GM21717 (cell line): ENCODE measurements at regions not wholly inside any gene's neighbourhood (a gene's known extent, or its start where the extent isn't known, plus 50 kb on each side); places are given as distances from the start of the nearest gene placed in this dataset.
"Not testable (repeated sequence)": the region's sequence is repeated elsewhere in the genome, so short reads cannot be mapped to it uniquely, and the experiment has no call there.

Experiments
- ATAC-seq: cut with Tn5 transposase; IDR thresholded peaks from one replicate; pipeline ENCODE4 v1.9.1; 2021; ENCODE audit warnings: mild to moderate bottlenecking, moderate library complexity; ENCODE audit not compliant: unreplicated experiment

DNA sequence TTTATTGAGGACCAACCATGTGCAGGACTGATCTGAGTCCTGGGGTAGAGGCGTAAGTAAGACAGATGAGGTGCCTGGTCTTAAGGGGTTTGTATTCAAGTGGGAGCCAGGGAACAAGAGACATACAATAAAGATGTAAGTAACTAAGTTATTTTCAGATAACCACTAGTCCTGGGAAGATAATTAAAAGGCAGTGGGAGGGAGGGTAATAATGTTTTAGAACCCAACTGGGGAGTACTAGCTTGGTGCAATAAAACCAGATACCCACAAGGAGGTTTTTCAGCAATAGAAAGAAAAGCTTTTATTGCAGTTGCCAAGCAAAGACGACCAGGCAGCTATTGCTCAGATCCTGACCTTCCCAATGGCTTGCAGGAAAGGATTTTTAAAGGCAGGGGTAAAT lies 893.7 kb downstream of the UQCRFS1 start:
- ATAC-seq: no peak

DNA sequence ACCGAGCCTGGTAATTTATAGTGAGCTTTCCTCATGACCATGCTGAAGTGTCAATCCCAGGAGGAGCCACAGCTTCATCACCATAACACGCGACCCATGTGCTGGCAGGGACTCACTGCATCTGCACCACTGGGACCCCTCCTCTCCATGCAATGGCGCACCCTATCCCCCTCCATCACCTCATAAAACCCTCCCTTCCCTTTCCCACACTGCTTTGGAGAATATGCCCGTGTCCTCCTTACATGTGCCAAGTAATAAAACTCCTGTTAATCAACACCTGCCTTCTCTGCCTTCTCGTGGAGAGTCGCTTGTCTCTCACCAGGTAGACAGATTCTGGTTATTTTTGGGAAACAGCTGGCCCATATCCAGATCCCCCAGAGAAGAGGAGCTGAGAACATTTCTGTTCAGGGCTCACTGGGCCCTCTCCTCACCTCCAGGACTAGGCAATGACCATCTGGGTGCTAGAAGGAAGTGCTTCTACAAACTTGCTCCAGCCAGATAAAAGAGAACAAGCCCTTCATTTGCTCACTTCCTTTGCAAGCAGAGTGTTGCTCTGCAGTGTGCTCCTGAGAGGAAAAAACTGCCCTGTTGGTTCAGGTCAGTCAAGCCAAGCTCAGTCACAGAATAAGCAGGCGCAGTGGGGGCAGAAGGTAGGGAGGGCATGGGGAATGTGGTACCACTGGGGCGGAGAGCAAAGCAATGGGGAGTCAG lies 894.3 kb downstream of the UQCRFS1 start:
- no peak for ATAC-seq

DNA sequence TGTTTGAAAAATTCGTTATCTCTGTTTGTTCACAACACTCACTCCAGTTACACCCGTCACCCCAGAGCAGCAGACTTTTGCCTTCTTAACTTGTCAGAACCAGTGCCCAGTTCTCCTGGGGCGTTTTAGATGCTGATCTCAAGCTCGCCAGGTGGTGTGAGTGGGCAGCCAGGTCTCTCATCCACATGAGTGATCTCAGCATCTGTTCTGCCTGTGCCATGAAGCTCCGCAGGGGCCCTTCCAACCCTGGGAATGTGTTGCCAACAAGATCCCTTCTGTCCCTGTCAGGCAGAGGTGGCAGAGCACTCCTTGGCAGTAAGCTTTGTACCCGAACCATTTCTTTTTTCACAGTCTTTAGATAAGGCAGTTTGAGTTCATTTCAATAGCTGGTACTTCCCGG lies 896.5 kb downstream of the UQCRFS1 start:
- no peak for ATAC-seq

DNA sequence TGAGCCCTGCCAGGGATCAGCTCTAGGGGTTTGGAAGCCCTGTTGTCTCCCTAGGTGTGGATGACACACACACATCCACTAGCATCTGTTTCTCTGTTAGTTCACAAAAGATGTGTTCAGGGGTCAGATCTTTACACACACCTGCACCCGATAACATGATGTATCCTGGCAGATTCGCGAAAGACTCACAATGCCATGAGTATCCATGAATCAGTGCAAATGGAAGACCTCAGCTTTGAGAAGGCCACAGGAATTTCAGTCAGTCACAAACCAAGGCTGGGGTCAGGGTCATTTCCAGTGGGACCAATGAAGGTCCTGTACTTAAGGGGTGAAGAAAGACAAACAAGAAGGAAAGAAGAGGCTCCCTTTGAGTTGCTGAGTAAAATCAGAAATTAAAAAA lies 898.2 kb downstream of the UQCRFS1 start:
- ATAC-seq: no peak

DNA sequence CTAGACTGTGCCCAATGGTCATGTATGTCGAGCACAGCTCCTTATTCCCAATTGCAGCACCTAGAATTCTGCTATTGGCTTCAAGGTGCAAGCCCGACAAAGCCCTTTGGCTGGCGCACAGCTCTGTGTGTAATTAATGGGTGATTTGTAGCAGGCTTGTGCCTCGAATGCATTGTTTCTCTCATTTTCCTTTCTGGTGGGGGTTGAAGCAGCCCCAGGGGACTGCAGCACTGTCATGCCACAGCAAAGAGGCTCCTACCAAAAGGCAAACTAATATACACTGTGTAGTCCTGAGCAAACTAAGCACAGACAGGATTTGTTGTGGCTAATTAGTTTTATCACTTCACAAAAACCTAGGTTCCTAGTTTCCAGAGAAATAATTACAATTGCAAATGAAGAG lies 898.7 kb downstream of the UQCRFS1 start:
- ATAC-seq: no peak

DNA sequence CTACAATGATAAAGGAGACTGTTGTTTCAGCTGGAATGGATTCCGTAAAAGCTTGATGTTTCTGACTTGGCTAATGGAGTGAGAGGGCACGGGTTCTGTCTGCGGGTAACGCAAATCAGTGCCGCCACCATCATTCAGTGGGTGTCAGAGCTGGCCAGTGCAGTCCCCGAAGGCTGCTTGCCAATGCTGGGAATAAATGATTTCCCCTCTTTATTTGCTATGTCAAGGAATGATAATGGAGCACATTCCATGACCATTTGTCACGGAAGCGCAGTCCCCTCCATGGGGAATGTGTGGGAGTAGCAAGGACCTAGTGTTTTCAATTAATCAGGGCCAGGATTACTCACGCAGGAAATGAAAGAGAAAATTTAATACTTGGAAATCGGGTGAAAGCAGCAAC lies 899.3 kb downstream of the UQCRFS1 start:
- ATAC-seq: no peak

DNA sequence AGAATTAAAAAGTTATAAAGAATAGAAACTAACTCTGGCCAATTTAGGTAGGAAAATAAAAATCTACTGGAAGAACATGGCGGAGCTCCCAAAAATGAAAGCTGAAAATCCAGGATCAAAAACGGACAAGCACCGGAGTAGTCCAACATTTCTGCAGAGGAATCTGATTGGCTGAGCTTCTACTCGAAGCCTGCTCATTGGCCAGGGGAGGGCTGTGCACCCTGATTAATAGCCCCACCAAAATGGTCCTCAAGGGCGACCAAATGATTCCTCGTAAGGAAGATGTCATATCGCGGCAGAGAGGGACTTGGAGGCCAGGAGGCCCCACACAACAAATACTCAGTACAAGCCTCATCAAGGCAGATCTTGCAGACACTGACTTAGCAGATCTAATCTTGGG lies 900.7 kb downstream of the UQCRFS1 start:
- ATAC-seq: no peak

DNA sequence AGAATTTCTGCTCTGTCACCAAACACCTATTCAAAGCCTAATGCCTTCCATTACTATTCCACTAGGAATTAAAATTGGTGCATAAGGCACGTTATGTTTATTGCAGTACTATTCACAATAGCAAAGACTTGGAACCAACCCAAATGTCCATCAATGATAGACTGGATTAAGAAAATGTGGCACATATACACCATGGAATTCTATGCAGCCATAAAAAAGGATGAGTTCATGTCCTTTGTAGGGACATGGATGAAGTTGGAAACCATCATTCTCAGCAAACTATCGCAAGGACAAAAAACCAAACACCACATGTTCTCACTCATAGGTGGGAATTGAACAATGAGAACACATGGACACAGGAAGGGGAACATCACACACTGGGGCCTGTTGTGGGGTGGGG lies 902.1 kb downstream of the UQCRFS1 start:
- ATAC-seq: not testable (repeated sequence)

DNA sequence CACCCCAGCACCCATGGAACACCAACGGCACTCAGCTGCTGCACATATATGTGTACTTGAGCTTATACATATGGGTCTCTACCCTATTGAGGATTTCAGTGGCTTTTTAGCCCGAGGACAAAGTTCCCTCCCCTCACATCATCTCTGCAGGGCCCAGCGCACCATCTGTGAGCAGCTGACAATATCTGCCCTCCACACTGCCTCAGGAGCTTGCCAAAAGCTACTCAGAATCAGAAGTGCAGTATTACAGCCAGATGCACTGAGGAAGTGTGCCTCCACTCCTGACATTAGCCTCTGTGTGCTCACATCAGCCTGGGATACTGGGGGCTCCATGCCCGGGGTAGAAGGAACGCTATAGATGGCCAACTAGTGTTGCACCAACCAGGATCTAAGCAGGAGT lies 903.9 kb downstream of the UQCRFS1 start:
- ATAC-seq: no peak

DNA sequence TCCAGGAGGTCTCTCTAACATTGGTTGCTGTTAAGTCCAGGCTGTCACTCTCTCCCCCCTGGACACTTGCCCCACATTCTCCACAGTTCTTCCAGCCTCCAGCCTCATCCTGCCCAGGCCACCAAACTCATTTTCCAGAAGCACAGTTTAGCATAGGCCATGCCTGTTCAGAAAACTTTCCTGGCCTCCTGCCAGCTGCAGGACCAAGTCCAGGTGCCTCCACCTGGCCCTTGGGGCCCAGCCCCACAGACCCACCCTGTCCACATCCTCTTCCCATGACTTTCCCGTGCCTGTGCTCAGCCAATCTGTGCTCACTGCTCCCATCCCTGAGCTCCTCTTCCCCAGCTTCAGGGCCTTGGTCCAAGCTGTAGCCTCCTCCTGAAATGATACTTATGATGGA lies 905.0 kb downstream of the UQCRFS1 start:
- no peak for ATAC-seq

DNA sequence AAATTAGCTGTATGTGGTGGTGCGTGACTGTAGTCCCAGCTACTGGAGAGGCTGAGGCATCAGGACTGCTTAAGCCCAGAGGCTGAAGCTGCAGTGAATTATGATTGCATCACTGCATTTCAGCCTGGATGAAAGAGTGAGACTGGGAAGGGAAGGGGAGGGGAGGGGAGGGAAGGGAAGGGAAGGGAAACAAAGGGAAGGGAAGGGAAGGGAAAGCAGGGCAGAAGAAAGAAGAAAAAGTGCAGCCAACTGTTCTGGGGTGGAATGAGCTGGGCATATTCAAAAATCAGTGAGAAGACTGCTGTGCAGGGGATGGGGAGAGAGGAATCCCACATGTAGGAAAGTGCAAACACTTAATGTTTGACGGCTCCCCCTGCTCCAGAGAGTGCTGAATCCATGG lies 905.5 kb downstream of the UQCRFS1 start:
- ATAC-seq: no peak

DNA sequence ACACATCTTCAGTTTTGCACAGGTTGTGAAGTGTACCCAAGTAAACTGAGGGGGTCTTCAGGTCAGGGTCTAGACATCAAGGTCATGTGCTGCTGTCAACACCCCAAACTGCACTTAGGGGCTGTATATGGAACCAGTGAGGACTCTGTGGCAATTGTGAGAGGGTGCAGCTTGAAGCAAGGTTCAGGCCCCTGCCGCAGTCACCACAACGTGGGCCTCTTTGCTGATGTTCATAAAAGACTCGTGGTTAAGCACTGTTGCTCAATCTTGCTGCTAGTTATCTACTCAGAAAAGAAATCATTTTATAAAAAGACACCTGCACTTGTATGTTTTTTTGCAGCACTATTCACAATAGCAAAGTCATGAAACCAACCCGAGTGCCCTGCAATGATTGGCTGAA lies 907.4 kb downstream of the UQCRFS1 start:
- no peak for ATAC-seq

DNA sequence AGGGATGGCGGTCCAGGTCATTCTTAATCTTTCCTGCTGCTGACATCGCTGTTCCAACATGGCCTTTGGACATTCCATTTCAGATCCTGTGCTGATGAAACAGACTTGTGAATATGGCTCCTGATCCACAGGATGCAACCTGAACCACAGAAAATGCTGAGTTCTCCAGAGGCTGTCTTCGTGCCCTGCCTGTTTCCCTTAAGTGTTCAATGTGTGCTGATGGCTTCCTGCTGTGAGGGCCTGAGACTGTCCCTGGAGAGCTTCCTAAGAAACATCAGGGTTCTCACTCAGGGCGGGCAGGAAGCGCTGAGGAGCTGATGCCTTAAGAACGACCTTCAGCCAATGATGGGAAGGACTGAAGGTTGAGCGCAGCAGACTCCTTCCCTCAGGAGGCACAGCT lies 909.4 kb downstream of the UQCRFS1 start:
- ATAC-seq: no peak

DNA sequence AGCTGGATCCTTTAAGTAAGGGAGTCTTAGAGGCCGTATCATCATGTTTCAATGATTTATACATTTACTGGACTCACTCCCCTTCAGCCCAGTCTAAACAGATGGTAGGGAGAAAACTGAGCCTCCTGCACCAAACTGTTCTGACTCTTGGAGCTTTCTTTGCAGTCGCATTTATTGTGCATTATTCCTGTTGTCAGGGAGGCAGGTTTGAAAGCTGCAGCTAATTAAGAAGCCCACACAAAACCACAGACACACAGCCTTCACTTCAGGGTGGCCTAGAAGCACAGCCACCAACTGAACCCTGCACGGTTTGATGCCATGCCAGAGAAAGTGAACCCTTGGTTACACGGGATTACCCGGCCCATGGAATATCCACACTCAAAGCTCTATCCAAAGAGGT lies 911.0 kb downstream of the UQCRFS1 start:
- no peak for ATAC-seq

DNA sequence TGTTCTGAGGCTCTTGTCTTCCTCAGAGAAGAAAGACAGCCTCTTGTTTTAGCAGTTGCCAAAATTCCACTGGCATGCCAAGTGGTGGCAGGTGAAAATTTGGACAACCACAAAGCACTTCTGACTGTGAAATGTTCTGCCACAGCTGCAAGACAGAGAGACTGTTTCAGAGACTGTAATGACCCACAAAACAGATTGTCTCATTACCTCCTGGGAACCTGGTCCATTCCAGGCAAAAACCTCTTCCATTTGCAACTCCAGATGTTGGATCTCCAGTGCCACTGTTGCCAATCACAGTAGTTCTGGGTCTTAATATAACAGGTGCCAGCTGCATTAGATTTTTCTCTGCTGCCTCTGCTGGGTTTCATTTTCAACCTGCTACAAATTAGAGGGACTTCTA lies 911.5 kb downstream of the UQCRFS1 start:
- ATAC-seq: no peak

DNA sequence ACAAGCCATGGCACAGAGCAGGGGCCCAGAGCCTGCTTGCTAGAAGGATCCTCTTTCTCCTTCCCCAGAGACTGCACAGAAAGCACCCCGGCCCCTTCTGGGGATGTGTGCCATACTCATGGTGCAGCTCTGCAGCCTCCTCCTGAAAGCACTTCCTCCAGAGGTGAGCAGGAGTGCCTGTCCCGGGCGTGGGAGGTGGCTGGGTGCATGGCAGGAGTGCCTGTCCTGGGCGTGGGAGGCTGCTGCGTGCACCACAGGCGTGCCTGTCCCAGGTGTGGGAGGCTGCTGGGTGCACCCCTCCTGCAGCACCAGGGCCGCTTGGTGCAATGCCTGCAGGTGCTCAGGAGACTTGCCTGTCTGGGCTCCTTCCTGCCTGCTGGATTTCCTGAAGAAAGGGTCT lies 913.3 kb downstream of the UQCRFS1 start:
- ATAC-seq: no peak

DNA sequence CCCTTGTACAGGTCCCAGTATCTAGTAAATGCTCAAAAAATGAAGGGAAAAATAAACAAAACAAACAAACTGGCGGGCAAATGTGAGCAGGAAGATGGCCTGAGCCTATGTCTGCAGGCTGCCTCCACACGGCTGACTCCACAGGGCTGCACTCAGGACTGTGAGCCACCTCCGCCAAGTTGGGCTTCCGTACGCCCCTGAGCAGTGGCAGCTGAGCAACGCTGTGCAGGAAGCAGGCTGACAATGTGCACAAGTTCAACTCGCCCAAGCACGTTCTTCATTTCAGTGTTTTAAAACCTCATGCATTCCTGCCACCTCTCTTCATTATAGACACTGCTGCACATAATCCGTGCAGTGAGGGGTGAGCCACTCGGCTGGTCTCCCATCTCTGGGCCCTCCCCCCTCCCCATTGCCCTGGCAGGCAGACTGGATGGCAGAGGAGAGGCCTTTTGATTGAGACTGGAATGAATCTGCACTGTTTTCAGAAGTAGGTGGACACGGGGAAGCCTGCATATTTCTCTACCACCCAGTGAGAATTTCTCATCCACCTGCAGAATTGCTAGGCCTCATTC lies 915.3 kb downstream of the UQCRFS1 start:
- no peak for ATAC-seq

DNA sequence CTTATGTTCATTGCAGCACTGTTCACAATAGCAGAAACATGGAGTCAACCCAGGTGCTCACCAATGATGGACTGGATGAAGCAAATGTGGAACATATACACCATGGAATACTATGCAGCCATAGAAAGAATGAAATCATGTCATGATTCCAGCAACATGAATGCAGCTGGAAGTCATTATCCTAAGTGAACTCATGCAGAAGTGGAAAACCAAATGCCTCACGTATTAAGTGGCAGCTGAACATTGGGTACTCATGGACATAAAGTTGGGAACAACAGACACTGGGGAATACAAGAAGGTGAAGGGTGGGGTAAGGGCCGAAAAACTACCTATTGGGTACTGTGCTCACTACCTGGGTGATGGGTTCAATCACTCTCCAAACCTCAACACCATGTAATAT lies 915.9 kb downstream of the UQCRFS1 start:
- ATAC-seq: no peak

DNA sequence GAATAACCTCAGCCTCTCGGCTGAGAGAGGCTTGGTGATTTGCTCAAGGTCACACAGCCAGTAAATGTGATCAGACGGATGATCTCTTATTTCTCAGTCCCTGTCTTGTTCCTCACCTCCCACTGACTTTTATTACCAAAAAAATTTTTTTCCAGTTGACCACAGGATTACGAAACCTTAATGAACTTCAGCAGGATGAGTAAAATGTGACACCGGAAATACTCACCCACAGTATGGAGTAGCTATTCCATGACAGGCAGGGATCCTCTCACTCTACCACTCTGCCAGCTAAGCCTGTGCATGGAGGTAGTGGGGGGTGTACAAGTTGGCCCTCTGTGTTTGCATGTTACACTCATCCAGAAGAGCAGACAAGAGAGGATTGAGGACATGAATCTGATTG lies 916.4 kb downstream of the UQCRFS1 start:
- no peak for ATAC-seq

DNA sequence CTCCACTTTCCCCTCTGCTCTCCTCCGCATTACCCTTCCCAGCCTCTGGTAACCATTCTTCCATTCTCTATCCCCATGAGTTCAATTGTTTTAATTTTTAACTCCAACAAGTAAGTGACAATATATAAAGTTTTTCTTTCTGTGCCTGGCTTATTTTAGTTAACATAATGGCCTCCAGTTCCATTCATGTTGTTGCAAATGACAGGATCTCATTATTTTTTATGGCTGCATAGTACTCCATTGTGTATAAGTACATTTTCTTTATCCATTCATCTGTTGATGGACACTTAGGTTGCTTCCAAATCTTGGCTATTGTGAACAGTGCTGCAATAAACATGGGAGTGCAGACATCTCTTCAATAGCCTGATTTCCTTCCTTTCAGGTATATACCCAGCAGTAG lies 918.0 kb downstream of the UQCRFS1 start:
- not testable (repeated sequence) for ATAC-seq

DNA sequence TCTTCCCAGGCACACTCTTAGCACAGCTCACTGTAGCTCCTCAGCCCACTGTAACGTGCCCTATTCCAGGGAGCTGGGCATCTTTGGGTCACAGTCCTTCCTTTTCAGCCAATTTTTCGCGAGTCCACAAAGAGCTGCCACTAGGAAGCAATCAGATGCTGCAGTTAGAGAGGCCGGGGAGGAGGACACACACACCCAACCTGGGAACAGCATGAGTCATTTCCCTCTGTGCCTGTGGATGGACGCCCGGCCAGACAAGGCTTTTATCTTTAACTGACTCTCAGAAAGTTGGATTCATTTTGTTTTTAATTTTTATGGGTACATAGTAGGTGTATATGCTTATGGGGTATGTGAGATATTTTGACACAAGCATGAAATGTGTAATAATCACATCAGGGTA lies 918.6 kb downstream of the UQCRFS1 start:
- no peak for ATAC-seq

DNA sequence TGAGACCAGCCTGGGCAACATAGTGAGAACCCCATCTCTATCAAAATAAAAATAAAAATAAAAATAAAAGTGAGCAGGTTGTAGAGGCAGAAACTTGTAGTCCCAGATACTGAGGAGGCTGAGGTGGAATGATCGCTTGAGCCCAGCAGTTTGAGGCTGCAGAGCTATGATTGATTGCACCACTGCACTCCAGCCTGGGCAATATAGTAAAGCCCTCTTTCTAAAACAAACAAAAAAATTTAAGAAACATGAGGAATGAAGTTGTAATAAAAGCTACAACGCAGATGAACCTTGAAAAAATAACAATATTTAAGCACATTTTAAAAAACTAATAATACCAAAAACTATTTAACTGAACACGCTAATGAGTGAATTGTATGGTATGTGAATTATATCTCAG lies 919.3 kb downstream of the UQCRFS1 start:
- no peak for ATAC-seq
